Endothelial cell (in vitro differentiated cells): ENCODE measurements at regions not wholly inside any gene's neighbourhood (a gene's known extent, or its start where the extent isn't known, plus 50 kb on each side); places are given as distances from the start of the nearest gene placed in this dataset.

Experiments
- DNase-seq: peaks from one replicate; pipeline ENCODE4 v3.0.0; 2021; ENCODE audit warnings: low spot score
- H3K27ac Mint-ChIP-seq: one replicate; pipeline ENCODE4 v1.8.0; 2021; ENCODE audit warnings: mixed read lengths, inconsistent platforms; ENCODE audit not compliant: unreplicated experiment
- H3K27me3 Mint-ChIP-seq: one replicate; pipeline ENCODE4 v1.8.0; 2021; ENCODE audit warnings: mild to moderate bottlenecking, moderate library complexity, mixed read lengths, inconsistent platforms; ENCODE audit not compliant: unreplicated experiment
- H3K36me3 Mint-ChIP-seq: one replicate; pipeline ENCODE4 v1.8.0; 2021; ENCODE audit warnings: mild to moderate bottlenecking, low read depth, mixed read lengths, inconsistent platforms; ENCODE audit not compliant: unreplicated experiment
- H3K4me1 Mint-ChIP-seq: one replicate; pipeline ENCODE4 v1.8.0; 2021; ENCODE audit warnings: mild to moderate bottlenecking, mixed read lengths, inconsistent platforms; ENCODE audit not compliant: unreplicated experiment
- H3K4me3 Mint-ChIP-seq: one replicate; pipeline ENCODE4 v1.8.0; 2021; ENCODE audit warnings: mild to moderate bottlenecking, mixed read lengths, inconsistent platforms; ENCODE audit not compliant: unreplicated experiment
- H3K9me3 Mint-ChIP-seq: one replicate; pipeline ENCODE4 v1.8.0; 2021; ENCODE audit warnings: mixed read lengths, inconsistent platforms; ENCODE audit not compliant: unreplicated experiment
- CTCF ChIP-seq: fragments of 200-600 bp; sonication (generic); IDR thresholded peaks from one replicate; pipeline ENCODE4 v1.5.0; 2021; ENCODE audit warnings: antibody characterized with exemption; ENCODE audit not compliant: unreplicated experiment

- Mint-ChIP-seq H3K36me3 (no peaks in the 10 kb centered on the region), H3K4me1 (peaks cover 1% of the 10 kb centered on the region), H3K9me3 (no peaks in the 10 kb centered on the region), H3K27me3 (no peaks in the 10 kb centered on the region), H3K4me3 (no peak overlapping the region), H3K27ac (no peak overlapping the region)
- no peak for TF ChIP-seq CTCF
- no peak for DNase-seq
These were observed 617.5 kb upstream of the CHAC2 start for GRCh38 chr2:53150146-53150545.

GRCh38 chr2:53148221-53148620 lies 619.4 kb upstream of the CHAC2 start:
- H3K4me3 Mint-ChIP-seq = no peak overlapping the region
- H3K27ac Mint-ChIP-seq = no peak overlapping the region

GRCh38 chr2:53131416-53131815 lies 636.2 kb upstream of the CHAC2 start:
- H3K4me3 Mint-ChIP-seq = no peak overlapping the region
- TF ChIP-seq CTCF = no peak
- H3K36me3 Mint-ChIP-seq = no peaks in the 10 kb centered on the region
- DNase-seq = no peak
- H3K4me1 Mint-ChIP-seq = no peaks in the 10 kb centered on the region
- no peak overlapping the region for H3K27ac Mint-ChIP-seq
- H3K27me3 Mint-ChIP-seq = peaks cover 2% of the 10 kb centered on the region
- no peaks in the 10 kb centered on the region for H3K9me3 Mint-ChIP-seq

More at GRCh38 chr2:53148221-53148620, 619.4 kb upstream of the CHAC2 start:
- Mint-ChIP-seq H3K9me3 (no peaks in the 10 kb centered on the region), H3K4me1 (peaks cover 9% of the 10 kb centered on the region), H3K27me3 (no peaks in the 10 kb centered on the region), H3K36me3 (no peaks in the 10 kb centered on the region)
- TF ChIP-seq CTCF = no peak
- DNase-seq = no peak

GRCh38 chr2:53130441-53130943 lies 637.1 kb upstream of the CHAC2 start:
- Mint-ChIP-seq H3K4me1 (no peaks in the 10 kb centered on the region), H3K9me3 (no peaks in the 10 kb centered on the region), H3K27ac (no peak overlapping the region), H3K27me3 (peaks cover 2% of the 10 kb centered on the region), H3K36me3 (no peaks in the 10 kb centered on the region), H3K4me3 (no peak overlapping the region)
- no peak for DNase-seq
- TF ChIP-seq CTCF = no peak

- Mint-ChIP-seq H3K9me3 (no peaks in the 10 kb centered on the region), H3K36me3 (no peaks in the 10 kb centered on the region), H3K4me3 (no peak overlapping the region), H3K4me1 (no peaks in the 10 kb centered on the region), H3K27me3 (peaks cover 2% of the 10 kb centered on the region), H3K27ac (no peak overlapping the region)
- DNase-seq = no peak
- no peak for TF ChIP-seq CTCF
These were observed 637.8 kb upstream of the CHAC2 start for GRCh38 chr2:53129851-53130250.
